HG03439 (cell line): ENCODE measurements at regions not wholly inside any gene's neighbourhood (a gene's known extent, or its start where the extent isn't known, plus 50 kb on each side); places are given as distances from the start of the nearest gene placed in this dataset.

Source experiments
- ATAC-seq: cut with Tn5 transposase; IDR thresholded peaks from one replicate; pipeline ENCODE4 v1.9.1; 2021; ENCODE audit warnings: mild to moderate bottlenecking, moderate library complexity; ENCODE audit not compliant: unreplicated experiment

DNA sequence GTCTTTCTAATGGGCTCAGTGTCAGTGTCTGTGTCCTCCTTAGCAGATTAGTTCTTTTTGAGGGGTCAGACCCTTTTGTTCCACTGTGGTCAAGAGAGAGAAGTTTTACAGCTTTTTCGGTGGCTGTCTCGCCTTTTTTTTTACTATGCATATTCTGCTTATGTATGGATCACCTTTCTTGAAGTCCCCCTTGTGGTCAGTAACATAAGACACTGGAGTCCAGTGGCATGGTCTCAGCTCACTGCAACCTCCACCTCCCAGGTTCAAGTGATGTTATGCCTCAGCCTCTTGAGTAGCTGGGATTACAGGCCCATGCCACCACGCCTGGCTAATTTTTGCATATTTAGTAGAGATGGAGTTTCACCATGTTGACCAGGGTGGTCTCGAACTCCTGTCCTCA lies 54.0 kb upstream of the PGRMC2 start:
- no peak for ATAC-seq

DNA sequence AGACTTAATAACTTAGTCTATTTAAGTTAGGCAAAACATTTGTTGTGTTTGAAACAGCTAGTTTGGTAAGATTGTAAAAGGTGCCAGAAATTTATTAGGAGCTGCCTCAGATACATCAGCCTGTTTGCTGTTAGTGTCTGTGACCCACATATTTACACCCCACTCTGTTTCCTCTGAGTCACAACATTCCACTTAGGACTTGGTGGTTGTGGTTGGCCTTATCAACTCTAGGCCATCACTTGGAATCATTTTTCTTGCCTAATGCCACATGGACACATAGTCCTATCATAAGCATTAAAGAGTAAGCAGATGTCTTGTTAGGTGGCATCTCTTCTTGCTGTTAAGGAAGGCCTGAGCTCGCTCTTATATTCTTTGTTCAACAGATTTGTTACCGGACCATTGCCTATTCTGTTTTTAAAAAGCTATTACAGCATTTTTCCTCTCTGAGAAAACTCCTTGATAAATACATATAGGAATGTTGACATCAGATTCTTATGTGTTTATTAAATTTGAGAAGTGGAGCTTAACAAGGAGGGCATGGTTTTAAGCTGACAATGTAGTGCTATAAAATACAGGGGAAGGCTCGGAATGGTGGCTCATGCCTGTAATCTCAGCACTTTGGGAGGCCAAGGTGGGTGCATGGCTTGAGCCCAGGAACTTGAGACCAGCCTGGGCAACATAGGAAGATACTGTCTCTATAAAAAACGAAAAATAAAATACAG lies 51.2 kb upstream of the PGRMC2 start:
- no peak for ATAC-seq

DNA sequence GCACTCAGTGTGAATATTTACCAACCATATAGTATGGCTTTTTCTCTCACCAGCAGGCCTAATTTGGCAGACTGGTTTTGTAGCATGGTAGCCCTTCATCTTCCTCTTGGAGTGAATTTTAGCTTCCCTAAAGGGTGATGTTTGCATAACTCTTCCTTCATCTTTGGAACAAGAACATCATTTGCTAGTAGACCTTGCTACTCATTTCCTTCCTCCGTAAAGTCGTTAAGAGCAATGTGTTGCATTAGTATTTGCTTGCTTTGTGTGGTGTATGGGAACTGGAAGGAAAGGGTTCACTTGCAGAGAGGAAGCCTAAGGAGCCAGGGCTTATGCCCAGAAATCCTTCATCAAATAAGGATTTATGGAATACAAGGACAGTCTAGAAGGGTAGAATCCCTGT lies 50.2 kb upstream of the PGRMC2 start:
- ATAC-seq: no peak
